GM21526 (cell line): ENCODE measurements at regions not wholly inside any gene's neighbourhood (a gene's known extent, or its start where the extent isn't known, plus 50 kb on each side); places are given as distances from the start of the nearest gene placed in this dataset.

Experiments used
- ATAC-seq: cut with Tn5 transposase; IDR thresholded peaks from one replicate; pipeline ENCODE4 v1.9.1; 2021; ENCODE audit warnings: moderate library complexity; ENCODE audit not compliant: unreplicated experiment, low FRiP score

DNA sequence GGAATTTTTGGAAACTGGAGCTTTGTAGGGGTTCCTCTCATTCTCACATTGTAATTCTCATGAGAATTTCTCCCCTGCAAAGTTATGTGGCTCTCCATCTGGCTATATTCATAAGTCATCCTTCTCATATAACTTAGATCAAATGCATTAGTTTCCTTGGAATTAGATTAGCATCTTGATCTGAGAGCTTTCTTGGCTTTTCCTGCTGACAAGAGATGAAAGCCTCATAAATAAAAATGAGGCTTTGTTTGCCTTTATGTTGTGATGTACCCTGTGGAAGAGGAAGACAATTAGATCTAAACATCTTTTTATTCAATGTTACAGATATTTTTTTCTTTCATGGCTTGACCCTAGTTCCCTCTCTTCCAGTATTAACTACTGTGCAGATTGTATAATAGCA is 165.4 kb upstream of the ZPLD1 start:
- no peak for ATAC-seq

DNA sequence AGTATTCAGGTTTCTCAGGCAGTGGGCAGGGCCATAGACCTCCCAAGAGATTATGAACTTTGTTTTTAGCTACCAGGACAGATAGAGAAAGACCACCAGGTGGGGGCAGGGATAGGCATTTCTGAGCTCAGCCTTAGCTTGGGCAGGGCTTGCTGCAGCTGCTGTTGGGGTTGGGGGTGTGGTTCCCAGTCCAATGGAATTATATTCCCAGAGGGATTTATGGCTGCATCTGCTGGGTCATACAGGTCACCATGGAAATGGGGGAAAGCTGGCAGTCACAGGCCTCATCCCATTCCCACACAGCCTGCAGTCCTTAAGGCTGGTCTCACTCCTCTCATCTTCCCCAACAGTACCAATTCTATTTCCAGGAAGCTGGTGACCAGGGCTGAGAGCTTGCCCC is 144.6 kb upstream of the ZPLD1 start:
- no peak for ATAC-seq

DNA sequence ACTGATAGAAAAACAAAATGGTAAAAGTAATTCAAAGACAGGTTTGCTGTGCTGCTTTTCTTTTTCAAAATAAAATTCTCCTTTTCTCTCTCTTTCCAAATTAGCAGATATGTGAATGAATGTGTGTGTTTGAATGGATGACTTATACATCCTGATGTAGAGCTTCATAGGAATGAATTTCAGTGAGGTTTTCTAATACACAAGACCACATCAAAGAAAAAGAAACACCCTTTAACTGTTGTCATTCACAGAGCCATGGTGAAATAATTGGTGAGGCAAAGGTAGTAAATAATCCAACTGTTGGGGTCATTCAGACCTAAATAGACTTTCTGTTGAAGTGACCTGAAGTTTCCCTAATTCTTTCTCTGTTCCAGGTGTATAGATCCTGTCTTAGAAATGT is 139.1 kb upstream of the ZPLD1 start:
- no peak for ATAC-seq

DNA sequence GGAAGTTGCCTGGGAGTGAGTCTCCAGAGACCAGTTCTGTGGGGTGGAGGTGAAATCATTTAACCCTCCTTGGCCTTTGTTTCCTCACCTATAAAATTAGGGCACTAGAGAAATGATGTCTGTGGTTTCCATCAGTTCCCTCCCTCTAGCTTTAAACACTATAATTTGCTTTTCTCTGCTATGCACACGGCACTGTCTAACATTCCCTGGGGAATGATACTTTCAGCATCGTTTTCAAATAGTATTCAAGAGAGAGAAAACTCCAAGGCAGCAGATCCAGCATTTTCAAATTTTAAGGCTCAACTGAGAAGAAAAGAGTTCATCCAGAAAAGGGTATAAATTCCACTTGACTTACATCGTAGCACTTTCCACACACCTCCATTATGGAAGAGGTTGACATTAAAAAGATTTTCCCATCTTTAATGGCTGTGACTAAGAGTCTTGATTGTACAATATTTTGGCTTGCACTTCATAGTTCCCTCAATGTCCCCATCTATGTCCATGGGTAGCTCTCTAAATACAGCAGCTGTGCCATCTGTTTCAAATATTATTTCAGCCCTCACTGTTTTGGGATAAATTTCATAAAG is 137.7 kb upstream of the ZPLD1 start:
- no peak for ATAC-seq

DNA sequence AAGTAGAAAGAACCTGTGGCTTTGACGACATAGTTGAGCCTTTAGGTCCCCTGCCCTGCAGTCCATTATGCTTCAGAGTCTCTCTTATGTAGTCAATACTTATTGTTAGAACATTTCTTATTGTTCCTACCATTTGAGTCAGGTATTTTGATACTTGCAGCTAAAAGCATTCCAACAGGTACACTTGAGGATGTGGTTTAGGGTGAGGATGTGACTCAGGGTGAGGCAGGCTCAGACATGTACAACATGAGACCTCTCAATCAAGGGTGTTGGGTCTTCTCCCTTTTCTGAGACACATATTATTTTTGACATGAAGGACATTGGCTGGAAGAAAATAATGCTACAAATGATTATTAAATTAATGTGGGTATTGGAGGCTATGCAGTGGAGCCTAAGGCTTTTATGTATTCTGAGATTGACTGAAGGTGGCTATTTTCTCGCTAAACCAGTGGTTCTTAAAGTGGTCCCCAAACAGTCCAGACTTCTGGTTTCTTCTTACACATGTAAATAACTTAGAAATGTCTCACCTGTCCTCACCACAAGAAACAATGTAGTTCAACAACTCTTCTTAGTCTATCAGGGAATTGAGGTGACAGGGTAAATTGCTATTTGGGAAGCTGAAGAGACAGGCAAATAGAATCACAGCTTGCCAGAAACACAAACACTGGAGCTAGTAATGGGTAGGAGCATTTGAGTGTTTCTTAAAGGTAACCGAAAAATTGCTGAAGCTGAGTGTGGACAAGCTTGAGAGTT is 135.5 kb upstream of the ZPLD1 start:
- ATAC-seq: no peak

DNA sequence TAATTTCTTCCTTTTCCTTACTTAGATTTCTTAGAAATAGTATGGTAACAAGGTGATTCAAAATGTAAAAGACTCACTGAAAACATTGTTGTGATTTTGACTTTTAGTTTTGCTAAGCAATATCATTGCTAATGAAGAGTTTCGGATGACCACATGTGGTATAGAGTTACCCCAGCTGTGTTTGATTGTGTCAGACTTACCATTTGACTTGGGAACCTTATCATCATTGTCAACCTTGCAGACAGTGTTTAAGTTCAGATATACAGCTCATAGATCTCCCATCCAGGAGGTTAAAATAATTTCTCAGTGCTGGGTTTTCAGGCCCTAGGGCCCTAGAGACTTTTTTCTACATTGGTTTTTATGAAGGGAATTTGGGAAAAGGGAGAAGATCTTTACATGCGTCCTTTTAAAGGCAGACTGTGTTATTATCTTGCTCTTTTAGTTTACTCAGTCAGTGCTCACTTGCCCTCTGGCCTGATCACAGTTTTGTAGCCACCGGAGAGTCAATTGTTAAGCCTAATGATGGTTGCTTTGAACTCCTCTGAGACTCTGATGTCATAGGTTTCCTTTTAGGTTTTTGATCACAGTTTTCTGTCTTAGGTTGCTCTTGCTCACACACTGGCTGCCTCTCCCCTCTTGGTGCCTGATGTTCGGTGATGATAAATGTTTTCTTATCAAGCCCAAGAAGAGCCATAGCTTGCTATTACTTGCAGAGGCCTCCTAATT is 133.5 kb upstream of the ZPLD1 start:
- ATAC-seq: no peak

DNA sequence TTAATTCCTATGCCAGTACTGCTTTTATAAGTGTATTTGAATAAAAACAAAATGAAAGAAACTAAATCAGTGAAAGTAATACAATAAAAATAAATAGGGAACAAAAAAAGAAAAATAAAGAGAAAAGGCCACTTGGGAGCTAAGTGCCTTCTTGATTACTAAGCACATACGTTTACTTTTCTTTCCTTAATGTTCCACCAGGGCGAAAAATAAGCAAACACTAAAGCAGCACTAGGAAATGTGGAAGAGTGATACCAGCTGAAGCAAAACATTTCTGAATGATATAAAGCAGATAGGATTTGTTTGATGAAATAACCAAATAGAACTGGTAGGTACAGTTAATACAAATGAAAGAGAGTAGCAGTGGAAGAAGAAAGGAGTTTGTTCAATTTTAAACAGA is 132.8 kb upstream of the ZPLD1 start:
- no peak for ATAC-seq

DNA sequence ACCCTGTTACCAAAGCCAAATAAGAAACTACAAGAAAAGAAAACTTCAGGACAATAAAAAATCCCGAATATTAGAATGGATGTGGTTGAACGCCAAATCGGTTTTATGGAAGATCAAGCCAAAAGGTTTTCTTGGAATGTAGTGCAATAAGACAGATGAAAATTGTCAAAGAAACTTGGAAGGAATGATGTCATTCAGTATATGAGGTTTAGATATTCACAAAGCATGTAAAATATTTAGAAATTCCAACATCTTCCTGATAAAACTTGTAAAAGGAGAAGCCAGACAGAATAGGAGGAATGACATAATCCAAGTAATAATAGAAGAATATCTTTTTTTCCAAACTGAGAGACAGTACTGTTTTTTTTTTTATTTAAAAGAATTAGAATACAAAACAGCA is 130.3 kb upstream of the ZPLD1 start:
- no peak for ATAC-seq

DNA sequence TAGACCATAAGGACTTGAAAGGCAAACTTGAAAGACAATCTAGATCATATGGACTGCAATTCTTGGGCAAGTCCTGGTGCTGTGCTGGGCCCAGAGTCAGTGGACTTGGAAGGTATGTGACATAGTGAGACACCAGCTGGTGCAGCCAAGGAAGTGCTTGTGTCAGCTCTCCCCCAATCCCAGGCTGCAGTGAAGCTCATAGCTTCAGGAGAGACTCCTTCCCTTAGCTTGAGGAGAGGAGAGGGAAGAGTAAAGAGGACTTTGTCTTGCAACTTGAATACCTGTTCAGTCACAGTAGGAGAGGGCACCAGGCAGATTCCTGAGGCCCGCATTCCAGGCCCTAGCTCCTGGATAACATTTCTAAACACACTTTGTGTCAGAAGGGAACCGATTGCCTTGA is 127.4 kb upstream of the ZPLD1 start:
- no peak for ATAC-seq

DNA sequence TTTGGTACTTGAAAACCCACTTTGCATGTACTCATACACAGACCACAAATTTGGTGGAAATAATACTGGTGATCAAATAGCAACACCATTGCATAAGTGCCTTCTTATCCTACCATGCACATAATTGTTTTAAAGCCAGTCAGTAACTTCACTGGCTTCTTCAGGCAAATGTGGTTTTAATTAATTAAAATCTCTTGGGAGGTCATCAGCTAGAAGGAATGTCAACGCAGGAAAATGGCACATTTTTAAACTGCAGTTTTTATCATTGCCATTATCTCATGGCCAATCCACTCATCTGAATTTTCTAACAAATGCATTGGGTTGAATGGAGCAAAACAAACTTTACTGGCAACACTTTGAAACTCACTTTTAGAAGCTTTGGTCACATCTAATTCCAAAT is 105.7 kb upstream of the ZPLD1 start:
- ATAC-seq: no peak

DNA sequence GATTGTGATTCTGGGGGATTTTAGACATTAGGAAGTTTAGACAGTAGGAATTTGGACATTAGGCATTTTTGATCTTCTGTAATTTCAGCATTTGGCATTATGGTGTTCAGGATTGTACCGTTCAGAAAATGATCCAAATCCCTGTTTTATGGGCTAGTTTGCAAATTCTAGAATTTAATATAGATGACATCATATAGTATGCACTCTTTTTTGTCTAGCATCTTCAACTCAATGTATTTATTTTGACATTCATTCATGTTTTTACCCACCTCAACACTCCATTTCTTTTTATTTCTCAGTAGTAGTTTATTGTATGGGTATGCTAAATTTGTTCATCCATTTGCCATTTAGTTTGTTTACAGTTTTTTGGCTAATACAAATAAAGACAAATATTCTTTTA is 105.3 kb upstream of the ZPLD1 start:
- no peak for ATAC-seq

DNA sequence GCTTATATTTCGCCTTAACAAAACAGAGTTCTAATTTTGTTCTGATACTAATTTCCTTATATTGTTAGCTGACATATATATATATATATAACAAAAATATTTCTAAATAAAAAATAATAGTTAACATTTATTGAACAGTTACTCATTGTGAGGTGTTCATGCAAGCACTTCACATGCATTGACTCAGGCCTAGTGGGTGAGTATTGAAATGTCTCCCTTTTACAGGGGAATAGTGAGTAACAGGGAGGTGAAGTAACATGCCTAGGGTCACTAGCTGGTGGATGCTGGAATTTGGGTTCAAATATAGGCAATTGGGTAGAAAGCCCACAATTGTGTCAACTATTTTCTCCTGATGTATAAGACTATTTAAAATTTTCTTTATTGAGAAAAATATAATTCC is 102.6 kb upstream of the ZPLD1 start:
- ATAC-seq: no peak

DNA sequence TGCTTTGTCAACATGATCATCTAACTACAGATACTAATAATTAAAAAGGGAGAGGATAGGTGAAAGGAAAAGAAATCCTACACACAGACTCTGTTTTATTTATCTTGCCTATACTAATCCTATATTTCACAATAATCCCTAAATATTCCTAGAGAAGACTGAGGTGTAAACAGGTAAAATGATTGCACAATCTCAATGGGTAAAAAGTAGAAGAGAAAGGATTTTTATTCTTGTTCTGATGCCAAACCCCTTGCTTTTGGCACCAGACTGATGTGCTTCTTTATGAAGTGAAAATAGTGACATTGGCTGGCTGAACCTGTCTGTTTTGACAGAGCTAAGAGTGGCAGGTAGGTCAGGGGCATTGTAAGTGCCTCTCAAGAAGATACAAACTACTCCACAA is 101.9 kb upstream of the ZPLD1 start:
- ATAC-seq: no peak

DNA sequence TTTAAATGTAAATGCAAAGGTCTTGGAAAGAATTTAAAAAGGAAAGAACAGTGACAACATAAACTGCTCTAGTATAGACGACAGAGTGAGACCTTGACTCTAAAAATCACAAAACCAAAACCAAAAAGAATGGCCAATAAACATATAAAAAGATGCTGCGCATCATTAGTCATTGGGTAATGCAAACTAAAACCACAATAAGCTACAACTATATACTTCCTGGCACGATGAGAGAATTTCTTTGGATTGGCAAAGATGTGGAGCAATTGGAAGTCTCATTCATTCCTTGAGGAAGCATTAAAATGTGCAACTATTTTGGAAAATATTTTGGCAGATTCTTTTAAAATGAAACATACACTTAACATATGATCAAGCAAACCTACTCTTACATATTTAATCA is 98.7 kb upstream of the ZPLD1 start:
- no peak for ATAC-seq

DNA sequence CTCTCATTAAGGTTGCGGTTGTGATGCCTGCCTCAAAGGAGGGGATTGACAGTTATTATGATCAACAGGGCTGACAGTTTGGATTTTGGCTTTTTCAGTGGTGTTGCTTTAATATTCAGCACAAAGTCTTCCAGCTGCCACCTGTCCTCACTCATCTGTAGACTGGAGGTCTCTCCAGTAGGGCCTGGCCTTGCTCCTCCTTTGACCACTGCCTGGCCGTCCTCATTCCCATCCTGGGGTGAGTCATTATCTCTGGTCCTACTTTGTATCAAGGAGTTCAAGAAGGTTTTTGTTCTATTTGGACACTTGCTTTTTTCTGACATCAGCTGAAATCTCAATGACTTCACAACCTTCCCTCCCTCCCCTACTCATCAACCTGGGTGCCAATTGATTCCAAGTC is 95.1 kb upstream of the ZPLD1 start:
- ATAC-seq: no peak

DNA sequence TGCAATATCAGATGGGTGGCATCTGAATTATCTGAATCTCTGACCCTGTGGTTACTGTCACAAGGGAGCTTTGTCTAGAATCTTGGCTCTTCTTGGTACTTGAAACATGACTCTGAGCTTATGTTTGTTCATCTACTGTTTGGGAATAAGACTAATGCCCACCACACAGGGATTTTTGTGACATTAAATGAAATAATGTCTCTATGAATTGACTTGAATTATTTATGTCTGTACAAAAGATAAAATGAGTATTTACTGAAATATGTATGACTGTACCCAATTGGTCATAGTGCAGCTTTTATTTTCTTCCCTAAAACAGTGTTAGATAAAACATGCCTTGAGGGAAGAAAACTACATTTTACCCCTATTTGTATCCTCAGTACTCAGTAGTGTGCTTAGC is 87.9 kb upstream of the ZPLD1 start:
- no peak for ATAC-seq

DNA sequence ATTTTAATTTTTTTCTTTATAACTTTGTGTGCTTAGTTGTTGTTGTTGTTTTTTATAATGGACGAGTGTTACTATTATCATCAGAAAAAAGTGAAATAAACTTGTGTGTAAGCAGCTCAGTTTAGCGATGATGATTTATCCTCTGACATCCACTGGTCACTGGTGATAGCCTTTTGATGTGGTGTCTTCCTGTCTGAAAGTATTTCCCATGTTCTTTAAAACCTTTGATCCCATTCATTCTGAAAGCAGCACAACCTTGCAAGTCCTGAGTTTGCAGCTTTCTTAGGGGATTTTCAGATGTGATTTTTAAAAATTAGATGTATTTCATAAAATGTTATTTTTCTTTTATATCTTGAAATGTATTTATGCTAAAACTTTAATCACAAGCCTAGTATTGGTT is 85.9 kb upstream of the ZPLD1 start:
- ATAC-seq: no peak

DNA sequence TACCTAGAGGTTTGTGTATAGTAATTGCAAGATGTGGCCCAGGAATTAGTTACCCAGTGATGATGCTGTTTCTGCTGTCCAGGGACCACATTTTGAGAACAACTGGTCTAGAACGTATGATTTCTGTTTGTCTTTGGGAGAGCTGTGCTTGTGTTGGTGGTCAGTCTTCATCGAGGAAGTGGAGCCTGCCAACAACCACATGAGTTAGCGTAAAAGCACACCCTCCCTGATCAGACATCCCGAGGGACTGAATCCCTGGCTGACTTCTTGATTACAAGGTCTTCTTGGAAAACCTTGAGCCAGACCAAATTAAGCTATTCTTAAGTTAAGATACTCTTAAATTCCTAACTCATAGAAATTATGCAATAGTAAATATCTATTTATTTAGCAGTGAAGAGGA is 81.7 kb upstream of the ZPLD1 start:
- ATAC-seq: no peak

DNA sequence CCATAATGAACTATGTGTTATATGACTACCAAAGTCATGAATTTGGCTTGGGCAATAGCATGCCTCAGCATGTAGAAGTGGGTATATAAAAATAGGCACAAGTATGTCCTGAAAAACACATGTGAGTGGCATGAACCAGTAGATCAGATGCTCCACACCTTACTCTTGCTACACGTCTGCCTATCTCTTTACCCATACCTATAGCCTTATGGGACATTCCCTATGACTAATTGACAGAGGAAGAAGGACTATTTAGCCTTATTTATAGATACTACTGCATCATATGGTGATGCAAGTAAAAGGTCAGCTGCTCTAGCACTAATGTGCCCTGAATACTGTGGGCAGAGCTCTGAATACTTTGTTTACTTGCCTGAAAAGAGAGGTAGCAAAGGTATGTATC is 81.0 kb upstream of the ZPLD1 start:
- ATAC-seq: no peak

DNA sequence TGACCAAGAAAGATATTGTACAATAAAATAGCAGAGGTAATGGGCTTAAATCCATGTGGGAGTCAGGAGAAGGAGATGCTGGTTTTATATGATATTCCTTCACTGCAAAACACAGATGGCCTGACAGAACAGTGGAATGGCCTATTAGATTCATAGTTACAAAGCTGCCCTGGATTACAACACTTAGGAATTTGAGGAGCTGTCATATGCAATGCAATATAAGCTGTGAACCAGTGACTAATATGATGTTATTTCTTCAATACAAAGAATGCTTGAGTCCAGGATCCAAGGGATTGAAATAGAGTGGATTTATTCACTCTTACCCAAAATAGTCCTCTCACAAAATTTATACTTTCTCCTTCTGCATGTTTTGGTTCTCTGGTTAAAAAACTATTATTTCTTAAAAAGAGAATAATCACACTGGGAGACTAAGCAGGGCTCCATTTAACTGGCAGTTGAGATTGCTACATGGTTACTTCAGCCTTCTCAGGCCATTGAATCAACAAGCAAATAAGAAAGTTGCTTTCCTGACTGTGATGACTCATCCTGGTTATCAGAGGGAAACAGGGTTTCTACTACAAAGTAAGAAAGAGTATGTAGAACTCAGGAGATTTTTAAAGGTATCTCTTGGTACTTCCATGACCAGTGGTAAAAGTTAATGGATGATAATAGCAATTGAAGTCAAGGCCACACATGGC is 79.8 kb upstream of the ZPLD1 start:
- no peak for ATAC-seq

DNA sequence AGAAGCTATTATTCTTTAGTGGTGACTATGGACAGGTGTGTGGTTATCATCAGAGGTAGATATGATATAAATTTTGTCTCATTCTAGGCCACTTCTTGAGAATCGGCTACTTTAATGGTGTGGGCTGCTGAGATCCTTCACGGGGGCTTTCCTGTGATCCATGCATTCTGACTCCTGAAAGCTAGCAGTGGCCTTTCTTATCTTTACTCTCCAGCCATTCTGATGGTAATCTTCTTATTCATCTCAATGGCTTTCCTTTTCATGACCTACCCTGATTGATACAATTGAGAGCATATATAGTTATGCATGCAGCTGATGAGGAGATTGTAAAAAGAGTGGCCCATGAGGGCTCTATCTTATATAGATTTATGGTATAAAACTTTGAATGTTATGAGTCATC is 78.3 kb upstream of the ZPLD1 start:
- no peak for ATAC-seq
